ENCODE measurements at regions not wholly inside any gene's neighbourhood (a gene's known extent, or its start where the extent isn't known, plus 50 kb on each side); places are given as distances from the start of the nearest gene placed in this dataset.

GRCh38 chr2:144683966-144684365, 164.0 kb upstream of the ZEB2 start:
- POLR2A ChIA-PET: no interaction called here

More at GRCh38 chr2:144683966-144684365, 164.0 kb upstream of the ZEB2 start:
- H2AFZ ChIP-seq (ENCODE audit: low read depth, low read length, poor library complexity, severe bottlenecking): no peak overlapping the region
- no peaks in the 10 kb centered on the region for H3K9me3 ChIP-seq (ENCODE audit: control insufficient read depth in 1 of 2, insufficient read depth in 1 of 2, low read depth in 1 of 2, low read length in 2 of 2)
- no peak overlapping the region for H3K27ac ChIP-seq (ENCODE audit: low read depth, low read length)
- CTCF ChIA-PET: no interaction called here
- no peaks in the 10 kb centered on the region for H3K4me1 ChIP-seq (ENCODE audit: control insufficient read depth in 1 of 2, insufficient read depth in 2 of 2, low read length in 2 of 2)
- BruUV-seq (replicated peaks): no TSS peak
- no peak for ATAC-seq
- H3K9me2 ChIP-seq (ENCODE audit: insufficient read depth): no peaks in the 10 kb centered on the region
- no peaks in the 10 kb centered on the region for H3K79me2 ChIP-seq (ENCODE audit: insufficient read depth, low read length)
- H3K36me3 ChIP-seq (ENCODE audit: control insufficient read depth in 1 of 2, insufficient read depth in 2 of 2, low read length in 2 of 2): no peaks in the 10 kb centered on the region
- intact Hi-C loops (cut with micrococcal nuclease): no loop called here
- no peaks in the 10 kb centered on the region for H3K27me3 ChIP-seq (ENCODE audit: insufficient read depth, low read length)
- RAD21 ChIA-PET (ENCODE audit: low non-redundant PET in 1 of 2, low total read pairs in 2 of 2, uncharacterized antibody in 2 of 2, unreplicated experiment in 2 of 2): no interaction called here
- TF ChIP-seq REST (IDR thresholded peaks at IDR 0.05; ENCODE audit: low read depth) (no peak), POLR2A (IDR thresholded peaks at IDR 0.05; ENCODE audit: borderline replicate concordance, extremely low read depth, insufficient read depth, insufficient read length) (no peak), YY1 (IDR thresholded peaks at IDR 0.05; ENCODE audit: extremely low read depth, insufficient replicate concordance, low read depth, low read length) (no peak), ELF1 (IDR thresholded peaks at IDR 0.05; ENCODE audit: borderline replicate concordance, low read depth) (no peak), CEBPB (IDR thresholded peaks at IDR 0.05; ENCODE audit: low read depth) (no peak), FOSL1 (IDR thresholded peaks at IDR 0.05; ENCODE audit: low read depth) (no peak), RAD21 (IDR thresholded peaks at IDR 0.05; ENCODE audit: low read depth) (no peak), SP1 (IDR thresholded peaks at IDR 0.05; ENCODE audit: low read depth) (no peak), ATF3 (IDR thresholded peaks at IDR 0.05) (no peak), POLR2AphosphoS5 (IDR thresholded peaks at IDR 0.05; ENCODE audit: low read depth, low read length) (no peak), JUND (IDR thresholded peaks at IDR 0.05) (no peak), SRF (IDR thresholded peaks at IDR 0.05; ENCODE audit: low read depth) (no peak), ZBTB33 (IDR thresholded peaks at IDR 0.05; ENCODE audit: extremely low read depth, insufficient replicate concordance, low read length) (no peak), CBX3 (IDR thresholded peaks at IDR 0.05; ENCODE audit: low read depth) (no peak), SIN3A (IDR thresholded peaks at IDR 0.05; ENCODE audit: low read depth) (no peak), ZFX (IDR thresholded peaks at IDR 0.05) (no peak), MAX (IDR thresholded peaks at IDR 0.05) (no peak), EZH2phosphoT487 (IDR thresholded peaks at IDR 0.05; ENCODE audit: borderline replicate concordance) (no peak)
- no peak for DNase-seq (ENCODE audit: low read depth, low spot score)
- no peak overlapping the region for H3K4me3 ChIP-seq (replicated peaks in 1 of 2; ENCODE audit: low read depth in 1 of 2, low read length in 2 of 2)
- no peak overlapping the region for H3K9ac ChIP-seq (ENCODE audit: low read length)
- H4K20me1 ChIP-seq (ENCODE audit: insufficient read depth): no peaks in the 10 kb centered on the region
- H3K4me2 ChIP-seq (ENCODE audit: low read length): no peak overlapping the region
